Left ventricle myocardium inferior (tissue), 1 donor: ENCODE measurements at regions not wholly inside any gene's neighbourhood (a gene's known extent, or its start where the extent isn't known, plus 50 kb on each side); places are given as distances from the start of the nearest gene placed in this dataset.
"Not testable (repeated sequence)": the region's sequence is repeated elsewhere in the genome, so short reads cannot be mapped to it uniquely, and the experiment has no call there.

Experiments used
- DNase-seq: peaks from one replicate; pipeline ENCODE4 v3.0.0-alpha.2; 2020
- H3K27ac ChIP-seq: fragments of 200-600 bp; replicated peaks from 2 replicates; pipeline ENCODE4 v1.8.0; 2021
- H3K27me3 ChIP-seq: fragments of 200-600 bp; 2 replicates; pipeline ENCODE4 v1.8.0; 2021; ENCODE audit warnings: low read depth
- H3K36me3 ChIP-seq: fragments of 200-600 bp; 2 replicates; pipeline ENCODE4 v1.8.0; 2021
- H3K4me1 ChIP-seq: fragments of 200-600 bp; 2 replicates; pipeline ENCODE4 v1.8.0; 2021
- H3K4me3 ChIP-seq: fragments of 200-600 bp; 2 replicates; pipeline ENCODE4 v1.8.0; 2021; ENCODE audit warnings: mild to moderate bottlenecking, moderate library complexity
- H3K9me3 ChIP-seq: fragments of 200-600 bp; replicated peaks from 2 replicates; pipeline ENCODE4 v1.8.0; 2021
- intact Hi-C: fragments of 100-400 bp; cut with micrococcal nuclease; formaldehyde crosslinking; loops from one replicate; pipeline ENCODE4 v1.11.0; 2022
- TF ChIP-seq, protein P1 (sequence below): fragments of 200-600 bp; IDR thresholded peaks from 2 replicates; pipeline ENCODE4 v1.8.0; 2021; ENCODE audit warnings: antibody characterized with exemption, mild to moderate bottlenecking, borderline replicate concordance
- donor health status: DM: no; HTN: yes; CAD: no; lungs with severe emphysema.

- intact Hi-C loops = no loop called here
- H3K27ac ChIP-seq = no peak overlapping the region
- no peaks in the 10 kb centered on the region for H3K4me1 ChIP-seq
- TF ChIP-seq, protein P1, sequence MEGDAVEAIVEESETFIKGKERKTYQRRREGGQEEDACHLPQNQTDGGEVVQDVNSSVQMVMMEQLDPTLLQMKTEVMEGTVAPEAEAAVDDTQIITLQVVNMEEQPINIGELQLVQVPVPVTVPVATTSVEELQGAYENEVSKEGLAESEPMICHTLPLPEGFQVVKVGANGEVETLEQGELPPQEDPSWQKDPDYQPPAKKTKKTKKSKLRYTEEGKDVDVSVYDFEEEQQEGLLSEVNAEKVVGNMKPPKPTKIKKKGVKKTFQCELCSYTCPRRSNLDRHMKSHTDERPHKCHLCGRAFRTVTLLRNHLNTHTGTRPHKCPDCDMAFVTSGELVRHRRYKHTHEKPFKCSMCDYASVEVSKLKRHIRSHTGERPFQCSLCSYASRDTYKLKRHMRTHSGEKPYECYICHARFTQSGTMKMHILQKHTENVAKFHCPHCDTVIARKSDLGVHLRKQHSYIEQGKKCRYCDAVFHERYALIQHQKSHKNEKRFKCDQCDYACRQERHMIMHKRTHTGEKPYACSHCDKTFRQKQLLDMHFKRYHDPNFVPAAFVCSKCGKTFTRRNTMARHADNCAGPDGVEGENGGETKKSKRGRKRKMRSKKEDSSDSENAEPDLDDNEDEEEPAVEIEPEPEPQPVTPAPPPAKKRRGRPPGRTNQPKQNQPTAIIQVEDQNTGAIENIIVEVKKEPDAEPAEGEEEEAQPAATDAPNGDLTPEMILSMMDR = no peak
- no peak overlapping the region for H3K4me3 ChIP-seq
- H3K27me3 ChIP-seq = no peaks in the 10 kb centered on the region
- peak; percentile 13 for DNase-seq
- peaks cover 30% of the 10 kb centered on the region for H3K9me3 ChIP-seq
- H3K36me3 ChIP-seq = no peaks in the 10 kb centered on the region
Observed at GRCh38 chr11:92018332-92018731, 206.3 kb upstream of the FAT3 start.

DNA sequence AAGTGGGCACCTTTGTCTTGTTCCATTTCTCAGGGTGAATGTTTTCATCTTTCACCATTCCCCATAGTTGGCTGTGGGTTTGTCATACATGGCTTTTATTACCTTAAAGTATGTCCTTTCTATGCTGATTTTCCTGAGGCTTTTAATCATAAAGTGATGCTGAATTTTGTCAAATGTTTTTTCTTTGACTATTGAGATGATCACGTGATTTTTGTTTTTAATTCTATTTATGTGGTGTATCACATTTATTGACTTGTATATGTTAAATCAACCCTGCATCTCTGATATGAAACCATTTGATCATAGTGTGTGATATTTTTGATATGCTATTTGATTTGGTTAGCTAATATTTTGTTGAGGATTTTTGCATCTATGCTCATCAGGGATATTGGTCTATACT is 216.4 kb upstream of the FAT3 start:
- H3K4me1 ChIP-seq = no peaks in the 10 kb centered on the region

GRCh38 chr11:92002568-92002967 is 222.1 kb upstream of the FAT3 start:
- H3K9me3 ChIP-seq = no peaks in the 10 kb centered on the region
- intact Hi-C loops = no loop called here
- H3K4me3 ChIP-seq = no peak overlapping the region
- no peak for DNase-seq
- TF ChIP-seq, protein P1 = no peak
- no peaks in the 10 kb centered on the region for H3K36me3 ChIP-seq
- no peaks in the 10 kb centered on the region for H3K4me1 ChIP-seq
- H3K27me3 ChIP-seq = no peaks in the 10 kb centered on the region
- no peak overlapping the region for H3K27ac ChIP-seq

More for the DNA sequence above, 216.4 kb upstream of the FAT3 start:
- Histone ChIP-seq H3K36me3 (no peaks in the 10 kb centered on the region), H3K9me3 (peaks cover 15% of the 10 kb centered on the region), H3K27me3 (no peaks in the 10 kb centered on the region), H3K27ac (no peak overlapping the region), H3K4me3 (no peak overlapping the region)
- no peak for DNase-seq
- intact Hi-C loops = no loop called here
- TF ChIP-seq, protein P1 = no peak

DNA sequence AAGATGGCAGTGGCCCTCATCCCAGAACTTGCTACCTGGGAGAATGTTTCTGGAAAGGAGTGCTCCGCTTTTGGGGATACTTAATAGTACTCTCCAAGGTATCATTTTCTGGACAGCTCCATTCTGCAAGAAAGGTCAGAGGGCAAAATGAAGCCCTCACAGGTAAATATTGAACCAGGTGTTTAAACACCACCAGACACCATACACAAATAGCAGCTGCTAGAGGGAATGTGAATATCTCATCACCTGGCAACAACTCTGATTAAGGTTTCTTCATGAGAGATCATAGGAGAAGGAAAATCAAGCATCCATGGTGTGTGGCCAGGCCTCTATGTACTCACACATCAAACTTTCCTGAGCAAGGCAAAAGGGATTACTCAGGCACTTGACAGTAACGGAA is 226.1 kb upstream of the FAT3 start:
- no peak overlapping the region for H3K4me3 ChIP-seq
- no peaks in the 10 kb centered on the region for H3K4me1 ChIP-seq
- no peaks in the 10 kb centered on the region for H3K9me3 ChIP-seq
- intact Hi-C loops = no loop called here
- H3K36me3 ChIP-seq = no peaks in the 10 kb centered on the region
- H3K27ac ChIP-seq = no peak overlapping the region
- DNase-seq = no peak
- TF ChIP-seq, protein P1 = no peak
- H3K27me3 ChIP-seq = no peaks in the 10 kb centered on the region

- intact Hi-C loops = no loop called here
- Histone ChIP-seq H3K27me3 (no peaks in the 10 kb centered on the region), H3K36me3 (no peaks in the 10 kb centered on the region), H3K9me3 (no peaks in the 10 kb centered on the region), H3K27ac (no peak overlapping the region), H3K4me3 (no peak overlapping the region), H3K4me1 (no peaks in the 10 kb centered on the region)
- TF ChIP-seq, protein P1 = no peak
- no peak for DNase-seq
Observed at GRCh38 chr11:91997226-91997625, 227.4 kb upstream of the FAT3 start.

GRCh38 chr11:91996526-91996925 is 228.1 kb upstream of the FAT3 start:
- H3K27me3 ChIP-seq = no peaks in the 10 kb centered on the region
- intact Hi-C loops = no loop called here
- no peak overlapping the region for H3K4me3 ChIP-seq
- TF ChIP-seq, protein P1 = no peak
- H3K27ac ChIP-seq = no peak overlapping the region
- DNase-seq = no peak
- no peaks in the 10 kb centered on the region for H3K4me1 ChIP-seq
- no peaks in the 10 kb centered on the region for H3K9me3 ChIP-seq
- no peaks in the 10 kb centered on the region for H3K36me3 ChIP-seq

DNA sequence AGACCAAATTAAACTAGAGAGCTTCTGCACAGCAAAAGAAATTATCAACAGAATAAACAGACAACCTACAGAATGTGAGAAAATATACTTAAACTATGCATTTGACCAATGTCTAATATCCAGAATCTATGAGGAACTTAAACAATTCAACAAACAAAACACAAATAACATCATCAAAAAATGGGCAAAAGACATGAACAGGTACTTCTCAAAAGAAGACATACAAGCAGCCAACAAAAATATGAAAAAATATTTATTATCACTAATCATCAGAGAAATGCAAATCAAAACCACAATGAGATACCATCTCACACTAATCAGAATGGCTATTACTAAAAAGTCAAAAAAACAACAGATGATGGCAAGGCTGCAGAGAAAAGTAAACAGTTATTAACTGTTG is 236.2 kb upstream of the FAT3 start:
- H3K36me3 ChIP-seq, intact Hi-C loops, H3K4me3 ChIP-seq, H3K4me1 ChIP-seq, DNase-seq, H3K9me3 ChIP-seq, H3K27me3 ChIP-seq, H3K27ac ChIP-seq: not testable (repeated sequence)
